GM23338 (cell line): ENCODE measurements at regions not wholly inside any gene's neighbourhood (a gene's known extent, or its start where the extent isn't known, plus 50 kb on each side); places are given as distances from the start of the nearest gene placed in this dataset.

Source experiments
- POLR2AphosphoS5 ChIP-seq: IDR thresholded peaks from 2 replicates; pipeline ENCODE4 v1.6.1; 2016; ENCODE audit warnings: antibody characterized with exemption, low read depth
- TF ChIP-seq, protein P1 (sequence below): IDR thresholded peaks from one replicate; pipeline ENCODE4 v1.6.1; 2018; ENCODE audit warnings: antibody characterized with exemption; ENCODE audit not compliant: unreplicated experiment
- TF ChIP-seq, protein P2 (sequence below), 2 experiments: fragments of 200-600 bp in 1 of 2; sonication (generic) in 1 of 2; conservative IDR thresholded peaks; 2 replicates each; pipeline versions ENCODE4 v1.5.1 to v1.6.1; 2016 to 2017; ENCODE audit warnings: antibody characterized with exemption in 2 of 2, low read depth in 2 of 2, mild to moderate bottlenecking in 2 of 2, moderate library complexity in 1 of 2

- TF ChIP-seq POLR2AphosphoS5: no peak
- TF ChIP-seq, protein P1, sequence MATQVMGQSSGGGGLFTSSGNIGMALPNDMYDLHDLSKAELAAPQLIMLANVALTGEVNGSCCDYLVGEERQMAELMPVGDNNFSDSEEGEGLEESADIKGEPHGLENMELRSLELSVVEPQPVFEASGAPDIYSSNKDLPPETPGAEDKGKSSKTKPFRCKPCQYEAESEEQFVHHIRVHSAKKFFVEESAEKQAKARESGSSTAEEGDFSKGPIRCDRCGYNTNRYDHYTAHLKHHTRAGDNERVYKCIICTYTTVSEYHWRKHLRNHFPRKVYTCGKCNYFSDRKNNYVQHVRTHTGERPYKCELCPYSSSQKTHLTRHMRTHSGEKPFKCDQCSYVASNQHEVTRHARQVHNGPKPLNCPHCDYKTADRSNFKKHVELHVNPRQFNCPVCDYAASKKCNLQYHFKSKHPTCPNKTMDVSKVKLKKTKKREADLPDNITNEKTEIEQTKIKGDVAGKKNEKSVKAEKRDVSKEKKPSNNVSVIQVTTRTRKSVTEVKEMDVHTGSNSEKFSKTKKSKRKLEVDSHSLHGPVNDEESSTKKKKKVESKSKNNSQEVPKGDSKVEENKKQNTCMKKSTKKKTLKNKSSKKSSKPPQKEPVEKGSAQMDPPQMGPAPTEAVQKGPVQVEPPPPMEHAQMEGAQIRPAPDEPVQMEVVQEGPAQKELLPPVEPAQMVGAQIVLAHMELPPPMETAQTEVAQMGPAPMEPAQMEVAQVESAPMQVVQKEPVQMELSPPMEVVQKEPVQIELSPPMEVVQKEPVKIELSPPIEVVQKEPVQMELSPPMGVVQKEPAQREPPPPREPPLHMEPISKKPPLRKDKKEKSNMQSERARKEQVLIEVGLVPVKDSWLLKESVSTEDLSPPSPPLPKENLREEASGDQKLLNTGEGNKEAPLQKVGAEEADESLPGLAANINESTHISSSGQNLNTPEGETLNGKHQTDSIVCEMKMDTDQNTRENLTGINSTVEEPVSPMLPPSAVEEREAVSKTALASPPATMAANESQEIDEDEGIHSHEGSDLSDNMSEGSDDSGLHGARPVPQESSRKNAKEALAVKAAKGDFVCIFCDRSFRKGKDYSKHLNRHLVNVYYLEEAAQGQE: no peak
- TF ChIP-seq, protein P2, sequence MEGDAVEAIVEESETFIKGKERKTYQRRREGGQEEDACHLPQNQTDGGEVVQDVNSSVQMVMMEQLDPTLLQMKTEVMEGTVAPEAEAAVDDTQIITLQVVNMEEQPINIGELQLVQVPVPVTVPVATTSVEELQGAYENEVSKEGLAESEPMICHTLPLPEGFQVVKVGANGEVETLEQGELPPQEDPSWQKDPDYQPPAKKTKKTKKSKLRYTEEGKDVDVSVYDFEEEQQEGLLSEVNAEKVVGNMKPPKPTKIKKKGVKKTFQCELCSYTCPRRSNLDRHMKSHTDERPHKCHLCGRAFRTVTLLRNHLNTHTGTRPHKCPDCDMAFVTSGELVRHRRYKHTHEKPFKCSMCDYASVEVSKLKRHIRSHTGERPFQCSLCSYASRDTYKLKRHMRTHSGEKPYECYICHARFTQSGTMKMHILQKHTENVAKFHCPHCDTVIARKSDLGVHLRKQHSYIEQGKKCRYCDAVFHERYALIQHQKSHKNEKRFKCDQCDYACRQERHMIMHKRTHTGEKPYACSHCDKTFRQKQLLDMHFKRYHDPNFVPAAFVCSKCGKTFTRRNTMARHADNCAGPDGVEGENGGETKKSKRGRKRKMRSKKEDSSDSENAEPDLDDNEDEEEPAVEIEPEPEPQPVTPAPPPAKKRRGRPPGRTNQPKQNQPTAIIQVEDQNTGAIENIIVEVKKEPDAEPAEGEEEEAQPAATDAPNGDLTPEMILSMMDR (conservative IDR thresholded peaks at IDR 0.05; ENCODE audit: low read depth in 2 of 2): no peak
Observed at GRCh38 chr20:6439737-6440442, 317.1 kb upstream of the FERMT1 start.
